ENCODE measurements at regions not wholly inside any gene's neighbourhood (a gene's known extent, or its start where the extent isn't known, plus 50 kb on each side); places are given as distances from the start of the nearest gene placed in this dataset.

- Histone ChIP-seq H3K79me2 (ENCODE audit: insufficient read depth, low read length) (no peaks in the 10 kb centered on the region), H3K27me3 (ENCODE audit: low read length) (no peaks in the 10 kb centered on the region), H2AFZ (ENCODE audit: low read depth, low read length, severe bottlenecking) (no peak overlapping the region), H3K9me3 (ENCODE audit: insufficient read depth, low read length) (no peaks in the 10 kb centered on the region), H3K4me3 (ENCODE audit: insufficient read depth, low read length, poor library complexity, severe bottlenecking) (no peak overlapping the region), H3F3A (ENCODE audit: insufficient read depth) (no peaks in the 10 kb centered on the region), H3K4me2 (ENCODE audit: low read depth, low read length, poor library complexity, severe bottlenecking) (no peak overlapping the region), H4K20me1 (ENCODE audit: low read depth, low read length) (no peaks in the 10 kb centered on the region), H3K36me3 (ENCODE audit: low read length) (no peaks in the 10 kb centered on the region), H3K9me2 (replicated peaks; ENCODE audit: insufficient read depth, low read length) (no peaks in the 10 kb centered on the region), H3K27ac (ENCODE audit: low read depth, low read length) (no peak overlapping the region), H3K9ac (ENCODE audit: low read length) (no peak overlapping the region)
- TF ChIP-seq CTCF (IDR thresholded peaks at IDR 0.05; ENCODE audit: insufficient read depth, low read length, poor library complexity, severe bottlenecking) (no peak), EZH2phosphoT487 (conservative IDR thresholded peaks at IDR 0.05; ENCODE audit: low read length) (no peak)
These were observed 314.6 kb upstream of the MAF start for GRCh38 chr16:79914961-79915720.

- TF ChIP-seq EZH2phosphoT487 (conservative IDR thresholded peaks at IDR 0.05; ENCODE audit: low read length) (no peak), CTCF (IDR thresholded peaks at IDR 0.05; ENCODE audit: insufficient read depth, low read length, poor library complexity, severe bottlenecking) (no peak)
- Histone ChIP-seq H2AFZ (ENCODE audit: low read depth, low read length, severe bottlenecking) (no peak overlapping the region), H4K20me1 (ENCODE audit: low read depth, low read length) (no peaks in the 10 kb centered on the region), H3K4me2 (ENCODE audit: low read depth, low read length, poor library complexity, severe bottlenecking) (no peak overlapping the region), H3F3A (ENCODE audit: insufficient read depth) (no peaks in the 10 kb centered on the region), H3K36me3 (ENCODE audit: low read length) (no peaks in the 10 kb centered on the region), H3K4me3 (ENCODE audit: insufficient read depth, low read length, poor library complexity, severe bottlenecking) (no peak overlapping the region), H3K9me3 (ENCODE audit: insufficient read depth, low read length) (no peaks in the 10 kb centered on the region), H3K27me3 (ENCODE audit: low read length) (no peaks in the 10 kb centered on the region), H3K79me2 (ENCODE audit: insufficient read depth, low read length) (no peaks in the 10 kb centered on the region), H3K27ac (ENCODE audit: low read depth, low read length) (no peak overlapping the region), H3K9ac (ENCODE audit: low read length) (no peak overlapping the region), H3K9me2 (replicated peaks; ENCODE audit: insufficient read depth, low read length) (no peaks in the 10 kb centered on the region)
These were observed 312.2 kb upstream of the MAF start for GRCh38 chr16:79912592-79913310.

GRCh38 chr16:79911660-79912059 lies 311.1 kb upstream of the MAF start:
- Histone ChIP-seq H3K27ac (ENCODE audit: low read depth, low read length) (no peak overlapping the region), H3F3A (ENCODE audit: insufficient read depth) (no peaks in the 10 kb centered on the region), H3K79me2 (ENCODE audit: insufficient read depth, low read length) (no peaks in the 10 kb centered on the region), H3K9ac (ENCODE audit: low read length) (no peak overlapping the region), H3K9me3 (ENCODE audit: insufficient read depth, low read length) (no peaks in the 10 kb centered on the region), H3K4me3 (ENCODE audit: insufficient read depth, low read length, poor library complexity, severe bottlenecking) (no peak overlapping the region), H3K36me3 (ENCODE audit: low read length) (no peaks in the 10 kb centered on the region), H4K20me1 (ENCODE audit: low read depth, low read length) (no peaks in the 10 kb centered on the region), H2AFZ (ENCODE audit: low read depth, low read length, severe bottlenecking) (no peak overlapping the region), H3K9me2 (replicated peaks; ENCODE audit: insufficient read depth, low read length) (no peaks in the 10 kb centered on the region), H3K4me2 (ENCODE audit: low read depth, low read length, poor library complexity, severe bottlenecking) (no peak overlapping the region), H3K27me3 (ENCODE audit: low read length) (no peaks in the 10 kb centered on the region)
- no peak for TF ChIP-seq EZH2phosphoT487 (conservative IDR thresholded peaks at IDR 0.05; ENCODE audit: low read length)
- no peak for TF ChIP-seq CTCF (IDR thresholded peaks at IDR 0.05; ENCODE audit: insufficient read depth, low read length, poor library complexity, severe bottlenecking)

All from SU-DHL-6 (cell line).